ENCODE measurements at regions not wholly inside any gene's neighbourhood (a gene's known extent, or its start where the extent isn't known, plus 50 kb on each side); places are given as distances from the start of the nearest gene placed in this dataset.

- no peak for TF ChIP-seq CTCF (conservative IDR thresholded peaks at IDR 0.05; ENCODE audit: low read depth, low read length)
- no peak for TF ChIP-seq CEBPB (IDR thresholded peaks at IDR 0.05; ENCODE audit: low read depth, low read length)
- TF ChIP-seq RAD21 (IDR thresholded peaks at IDR 0.05; ENCODE audit: low read length), result no peak
- no peak for TF ChIP-seq CHD1 (IDR thresholded peaks at IDR 0.05; ENCODE audit: low read depth, low read length)
- TF ChIP-seq POLR2A (IDR thresholded peaks at IDR 0.05; ENCODE audit: low read depth, low read length), result no peak
- TF ChIP-seq MAFK (IDR thresholded peaks at IDR 0.05; ENCODE audit: low read depth, low read length), result no peak
- no peak for TF ChIP-seq SMC3 (IDR thresholded peaks at IDR 0.05; ENCODE audit: low read depth, low read length)
- no peak for TF ChIP-seq BHLHE40 (IDR thresholded peaks at IDR 0.05; ENCODE audit: low read depth, low read length)
- TF ChIP-seq RCOR1 (IDR thresholded peaks at IDR 0.05; ENCODE audit: insufficient replicate concordance, low read length), result no peak
- no peak for TF ChIP-seq USF2 (IDR thresholded peaks at IDR 0.05; ENCODE audit: low read depth, low read length)
- no peak for TF ChIP-seq FOS (IDR thresholded peaks at IDR 0.05; ENCODE audit: low read depth, low read length)
Observed at GRCh38 chrX:140912606-140913005, 89.8 kb upstream of the SPANXB1 start.

Measured in IMR-90 (cell line).